ENCODE measurements at regions not wholly inside any gene's neighbourhood (a gene's known extent, or its start where the extent isn't known, plus 50 kb on each side); places are given as distances from the start of the nearest gene placed in this dataset.

DNA sequence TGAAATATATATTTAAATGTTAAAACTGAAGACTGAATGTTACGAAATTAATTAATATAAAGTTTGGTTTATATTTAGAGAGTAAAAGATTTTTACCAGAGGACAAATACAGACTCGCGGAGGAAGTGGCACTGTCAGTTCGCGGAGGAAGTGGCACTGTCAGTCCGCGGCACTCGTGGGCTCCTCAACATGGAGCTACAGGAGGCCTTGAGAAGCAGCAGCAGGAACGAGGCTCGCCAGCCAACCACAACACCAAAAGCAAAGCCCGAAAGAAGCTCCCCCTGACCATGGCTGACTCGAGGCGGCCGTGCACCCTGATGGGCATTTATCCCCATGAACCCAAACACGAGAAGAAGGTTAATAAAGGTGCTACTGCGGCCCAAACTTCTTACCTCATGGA, 125.3 kb upstream of the PABPC4L start:
- no peak overlapping the region for H3K27ac ChIP-seq (ENCODE audit: low read depth, low read length)
- H3K9me3 ChIP-seq (ENCODE audit: control insufficient read depth in 1 of 2, insufficient read depth in 1 of 2, low read depth in 1 of 2, low read length in 2 of 2), result no peaks in the 10 kb centered on the region
- CTCF ChIA-PET, result no interaction called here
- no peak overlapping the region for H3K9ac ChIP-seq (ENCODE audit: low read length)
- RAD21 ChIA-PET (ENCODE audit: low non-redundant PET in 1 of 2, low total read pairs in 2 of 2, uncharacterized antibody in 2 of 2, unreplicated experiment in 2 of 2), result no interaction called here
- no peaks in the 10 kb centered on the region for H4K20me1 ChIP-seq (ENCODE audit: insufficient read depth)
- no TSS peak for BruUV-seq (replicated peaks)
- no peaks in the 10 kb centered on the region for H3K79me2 ChIP-seq (ENCODE audit: insufficient read depth, low read length)
- H3K4me3 ChIP-seq (replicated peaks in 1 of 2; ENCODE audit: low read depth in 1 of 2, low read length in 2 of 2), result no peak overlapping the region
- ATAC-seq (no peak), DNase-seq (ENCODE audit: low read depth, low spot score) (no peak)
- H3K27me3 ChIP-seq (ENCODE audit: insufficient read depth, low read length), result no peaks in the 10 kb centered on the region
- H2AFZ ChIP-seq (ENCODE audit: low read depth, low read length, poor library complexity, severe bottlenecking), result no peak overlapping the region
- H3K4me1 ChIP-seq (ENCODE audit: control insufficient read depth in 1 of 2, insufficient read depth in 2 of 2, low read length in 2 of 2), result no peaks in the 10 kb centered on the region
- H3K36me3 ChIP-seq (ENCODE audit: control insufficient read depth in 1 of 2, insufficient read depth in 2 of 2, low read length in 2 of 2), result no peaks in the 10 kb centered on the region
- TF ChIP-seq RAD21 (IDR thresholded peaks at IDR 0.05; ENCODE audit: low read depth) (no peak), EGR1 (IDR thresholded peaks at IDR 0.05; ENCODE audit: low read depth) (no peak), FOSL1 (IDR thresholded peaks at IDR 0.05; ENCODE audit: low read depth) (no peak), CEBPB (IDR thresholded peaks at IDR 0.05; ENCODE audit: low read depth) (no peak), JUND (IDR thresholded peaks at IDR 0.05) (no peak), ZFX (IDR thresholded peaks at IDR 0.05) (no peak), YY1 (IDR thresholded peaks at IDR 0.05; ENCODE audit: extremely low read depth, insufficient replicate concordance, low read depth, low read length) (no peak), POLR2A (IDR thresholded peaks at IDR 0.05; ENCODE audit: borderline replicate concordance, extremely low read depth, insufficient read depth, insufficient read length) (no peak), TCF7L2 (IDR thresholded peaks at IDR 0.05; ENCODE audit: borderline replicate concordance, extremely low read depth, insufficient read depth, insufficient read length) (no peak), SIN3A (IDR thresholded peaks at IDR 0.05; ENCODE audit: low read depth) (no peak), ZNF274 (IDR thresholded peaks at IDR 0.05; ENCODE audit: low read depth, low read length) (no peak), CBX3 (IDR thresholded peaks at IDR 0.05; ENCODE audit: low read depth) (no peak), EZH2phosphoT487 (IDR thresholded peaks at IDR 0.05; ENCODE audit: borderline replicate concordance) (no peak)
- TF ChIP-seq, protein P1, sequence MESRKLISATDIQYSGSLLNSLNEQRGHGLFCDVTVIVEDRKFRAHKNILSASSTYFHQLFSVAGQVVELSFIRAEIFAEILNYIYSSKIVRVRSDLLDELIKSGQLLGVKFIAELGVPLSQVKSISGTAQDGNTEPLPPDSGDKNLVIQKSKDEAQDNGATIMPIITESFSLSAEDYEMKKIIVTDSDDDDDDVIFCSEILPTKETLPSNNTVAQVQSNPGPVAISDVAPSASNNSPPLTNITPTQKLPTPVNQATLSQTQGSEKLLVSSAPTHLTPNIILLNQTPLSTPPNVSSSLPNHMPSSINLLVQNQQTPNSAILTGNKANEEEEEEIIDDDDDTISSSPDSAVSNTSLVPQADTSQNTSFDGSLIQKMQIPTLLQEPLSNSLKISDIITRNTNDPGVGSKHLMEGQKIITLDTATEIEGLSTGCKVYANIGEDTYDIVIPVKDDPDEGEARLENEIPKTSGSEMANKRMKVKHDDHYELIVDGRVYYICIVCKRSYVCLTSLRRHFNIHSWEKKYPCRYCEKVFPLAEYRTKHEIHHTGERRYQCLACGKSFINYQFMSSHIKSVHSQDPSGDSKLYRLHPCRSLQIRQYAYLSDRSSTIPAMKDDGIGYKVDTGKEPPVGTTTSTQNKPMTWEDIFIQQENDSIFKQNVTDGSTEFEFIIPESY (IDR thresholded peaks at IDR 0.05; ENCODE audit: extremely low read depth, insufficient replicate concordance, low read length), result no peak
- TF ChIP-seq, protein P2, sequence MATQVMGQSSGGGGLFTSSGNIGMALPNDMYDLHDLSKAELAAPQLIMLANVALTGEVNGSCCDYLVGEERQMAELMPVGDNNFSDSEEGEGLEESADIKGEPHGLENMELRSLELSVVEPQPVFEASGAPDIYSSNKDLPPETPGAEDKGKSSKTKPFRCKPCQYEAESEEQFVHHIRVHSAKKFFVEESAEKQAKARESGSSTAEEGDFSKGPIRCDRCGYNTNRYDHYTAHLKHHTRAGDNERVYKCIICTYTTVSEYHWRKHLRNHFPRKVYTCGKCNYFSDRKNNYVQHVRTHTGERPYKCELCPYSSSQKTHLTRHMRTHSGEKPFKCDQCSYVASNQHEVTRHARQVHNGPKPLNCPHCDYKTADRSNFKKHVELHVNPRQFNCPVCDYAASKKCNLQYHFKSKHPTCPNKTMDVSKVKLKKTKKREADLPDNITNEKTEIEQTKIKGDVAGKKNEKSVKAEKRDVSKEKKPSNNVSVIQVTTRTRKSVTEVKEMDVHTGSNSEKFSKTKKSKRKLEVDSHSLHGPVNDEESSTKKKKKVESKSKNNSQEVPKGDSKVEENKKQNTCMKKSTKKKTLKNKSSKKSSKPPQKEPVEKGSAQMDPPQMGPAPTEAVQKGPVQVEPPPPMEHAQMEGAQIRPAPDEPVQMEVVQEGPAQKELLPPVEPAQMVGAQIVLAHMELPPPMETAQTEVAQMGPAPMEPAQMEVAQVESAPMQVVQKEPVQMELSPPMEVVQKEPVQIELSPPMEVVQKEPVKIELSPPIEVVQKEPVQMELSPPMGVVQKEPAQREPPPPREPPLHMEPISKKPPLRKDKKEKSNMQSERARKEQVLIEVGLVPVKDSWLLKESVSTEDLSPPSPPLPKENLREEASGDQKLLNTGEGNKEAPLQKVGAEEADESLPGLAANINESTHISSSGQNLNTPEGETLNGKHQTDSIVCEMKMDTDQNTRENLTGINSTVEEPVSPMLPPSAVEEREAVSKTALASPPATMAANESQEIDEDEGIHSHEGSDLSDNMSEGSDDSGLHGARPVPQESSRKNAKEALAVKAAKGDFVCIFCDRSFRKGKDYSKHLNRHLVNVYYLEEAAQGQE (IDR thresholded peaks at IDR 0.05; ENCODE audit: low read depth), result no peak
- TF ChIP-seq, protein P3, sequence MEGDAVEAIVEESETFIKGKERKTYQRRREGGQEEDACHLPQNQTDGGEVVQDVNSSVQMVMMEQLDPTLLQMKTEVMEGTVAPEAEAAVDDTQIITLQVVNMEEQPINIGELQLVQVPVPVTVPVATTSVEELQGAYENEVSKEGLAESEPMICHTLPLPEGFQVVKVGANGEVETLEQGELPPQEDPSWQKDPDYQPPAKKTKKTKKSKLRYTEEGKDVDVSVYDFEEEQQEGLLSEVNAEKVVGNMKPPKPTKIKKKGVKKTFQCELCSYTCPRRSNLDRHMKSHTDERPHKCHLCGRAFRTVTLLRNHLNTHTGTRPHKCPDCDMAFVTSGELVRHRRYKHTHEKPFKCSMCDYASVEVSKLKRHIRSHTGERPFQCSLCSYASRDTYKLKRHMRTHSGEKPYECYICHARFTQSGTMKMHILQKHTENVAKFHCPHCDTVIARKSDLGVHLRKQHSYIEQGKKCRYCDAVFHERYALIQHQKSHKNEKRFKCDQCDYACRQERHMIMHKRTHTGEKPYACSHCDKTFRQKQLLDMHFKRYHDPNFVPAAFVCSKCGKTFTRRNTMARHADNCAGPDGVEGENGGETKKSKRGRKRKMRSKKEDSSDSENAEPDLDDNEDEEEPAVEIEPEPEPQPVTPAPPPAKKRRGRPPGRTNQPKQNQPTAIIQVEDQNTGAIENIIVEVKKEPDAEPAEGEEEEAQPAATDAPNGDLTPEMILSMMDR (IDR thresholded peaks at IDR 0.05 in 2 of 3, conservative IDR thresholded peaks at IDR 0.05 in 1 of 3; ENCODE audit: borderline replicate concordance in 1 of 3, insufficient read depth in 1 of 3, low read depth in 2 of 3, low read length in 2 of 3), result no peak
- TF ChIP-seq, protein P4, sequence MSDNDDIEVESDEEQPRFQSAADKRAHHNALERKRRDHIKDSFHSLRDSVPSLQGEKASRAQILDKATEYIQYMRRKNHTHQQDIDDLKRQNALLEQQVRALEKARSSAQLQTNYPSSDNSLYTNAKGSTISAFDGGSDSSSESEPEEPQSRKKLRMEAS (IDR thresholded peaks at IDR 0.05), result no peak
- TF ChIP-seq, protein P5, sequence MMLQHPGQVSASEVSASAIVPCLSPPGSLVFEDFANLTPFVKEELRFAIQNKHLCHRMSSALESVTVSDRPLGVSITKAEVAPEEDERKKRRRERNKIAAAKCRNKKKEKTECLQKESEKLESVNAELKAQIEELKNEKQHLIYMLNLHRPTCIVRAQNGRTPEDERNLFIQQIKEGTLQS (IDR thresholded peaks at IDR 0.05), result no peak
- POLR2A ChIA-PET, result no interaction called here
- intact Hi-C loops (cut with micrococcal nuclease), result no loop called here
- no peak overlapping the region for H3K4me2 ChIP-seq (ENCODE audit: low read length)
- H3K9me2 ChIP-seq (ENCODE audit: insufficient read depth), result no peaks in the 10 kb centered on the region

Measured in HCT116 (cell line).